Colonic mucosa (tissue), 4 donors: ENCODE measurements at regions not wholly inside any gene's neighbourhood (a gene's known extent, or its start where the extent isn't known, plus 50 kb on each side); places are given as distances from the start of the nearest gene placed in this dataset.
A peak's percentile ranks its signal among the peaks of the same experiment; 100 is the strongest.
"Not testable (repeated sequence)": the region's sequence is repeated elsewhere in the genome, so short reads cannot be mapped to it uniquely, and the experiment has no call there.

Source experiments
- DNase-seq: peaks from one replicate; pipeline ENCODE4 v3.0.0-alpha.2; 2020
- H3K27ac ChIP-seq: fragments of 200-600 bp; one replicate; pipeline ENCODE4 v1.8.0; 2021
- H3K27me3 ChIP-seq: fragments of 200-600 bp; one replicate; pipeline ENCODE4 v1.8.0; 2021
- H3K36me3 ChIP-seq: fragments of 200-600 bp; one replicate; pipeline ENCODE4 v1.8.0; 2021
- H3K4me1 ChIP-seq: fragments of 200-600 bp; one replicate; pipeline ENCODE4 v1.8.0; 2021; ENCODE audit warnings: mild to moderate bottlenecking
- H3K4me3 ChIP-seq: fragments of 200-600 bp; one replicate; pipeline ENCODE4 v1.8.0; 2021
- H3K9ac ChIP-seq, 2 donors: one replicate each; pipeline ENCODE4 v1.7.0; 2013; ENCODE audit warnings: control low read depth in 2 of 2, low read depth in 2 of 2, low read length in 2 of 2
- H3K9me3 ChIP-seq: fragments of 200-600 bp; one replicate; pipeline ENCODE4 v1.8.0; 2021
- intact Hi-C: fragments of 100-400 bp; cut with DNase I; formaldehyde crosslinking; loops from one replicate; pipeline ENCODE4 v1.14.1; 2022
- TF ChIP-seq, protein P1 (sequence below): fragments of 200-600 bp; IDR thresholded peaks from one replicate; pipeline ENCODE4 v1.8.0; 2022; ENCODE audit warnings: antibody characterized with exemption, mild to moderate bottlenecking
- donor health status: healthy.
- donor health status: DM: no; HTN: no; CAD: no.
- donor health status: DM: no; HTN: no; CAD: no.

DNA sequence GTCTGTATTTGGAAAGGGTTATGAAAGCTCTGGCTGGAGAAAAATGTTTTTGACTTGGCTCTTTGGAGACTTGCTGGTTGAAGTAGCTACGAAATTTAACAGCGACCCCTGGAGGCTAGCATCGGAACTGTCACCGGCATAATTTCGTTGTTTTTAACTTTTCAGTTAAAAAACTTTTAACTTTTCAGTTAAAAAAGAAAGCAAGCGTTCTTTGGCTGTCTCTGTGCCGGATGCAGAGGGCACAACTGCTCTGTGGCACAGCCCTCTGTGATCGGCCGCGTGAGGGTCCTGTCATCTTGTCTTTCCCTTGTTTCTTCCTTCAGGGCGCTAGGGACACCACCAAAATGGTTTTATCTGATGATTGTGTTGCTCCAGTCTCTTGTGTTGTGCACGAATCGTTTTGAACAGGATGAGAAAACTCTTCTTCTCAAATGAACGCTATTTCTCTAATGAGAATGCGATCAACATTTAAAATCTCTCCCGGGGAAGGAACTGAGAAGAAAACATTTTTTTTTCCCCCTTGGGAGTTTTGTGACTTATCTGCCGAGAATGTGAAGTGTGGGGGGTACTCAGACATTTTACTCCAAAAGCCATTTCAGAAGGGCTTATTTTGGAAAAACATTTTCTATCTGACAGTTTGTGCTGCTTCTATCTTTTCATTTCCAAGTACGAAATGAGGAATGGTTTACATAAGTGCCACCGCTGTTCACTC is 57.1 kb downstream of the ADCYAP1 start:
- intact Hi-C loops, result no loop called here
- no peak overlapping the region for H3K9ac ChIP-seq

GRCh38 chr18:963276-963675 is 58.6 kb downstream of the ADCYAP1 start:
- no peaks in the 10 kb centered on the region for H3K36me3 ChIP-seq
- TF ChIP-seq, protein P1, sequence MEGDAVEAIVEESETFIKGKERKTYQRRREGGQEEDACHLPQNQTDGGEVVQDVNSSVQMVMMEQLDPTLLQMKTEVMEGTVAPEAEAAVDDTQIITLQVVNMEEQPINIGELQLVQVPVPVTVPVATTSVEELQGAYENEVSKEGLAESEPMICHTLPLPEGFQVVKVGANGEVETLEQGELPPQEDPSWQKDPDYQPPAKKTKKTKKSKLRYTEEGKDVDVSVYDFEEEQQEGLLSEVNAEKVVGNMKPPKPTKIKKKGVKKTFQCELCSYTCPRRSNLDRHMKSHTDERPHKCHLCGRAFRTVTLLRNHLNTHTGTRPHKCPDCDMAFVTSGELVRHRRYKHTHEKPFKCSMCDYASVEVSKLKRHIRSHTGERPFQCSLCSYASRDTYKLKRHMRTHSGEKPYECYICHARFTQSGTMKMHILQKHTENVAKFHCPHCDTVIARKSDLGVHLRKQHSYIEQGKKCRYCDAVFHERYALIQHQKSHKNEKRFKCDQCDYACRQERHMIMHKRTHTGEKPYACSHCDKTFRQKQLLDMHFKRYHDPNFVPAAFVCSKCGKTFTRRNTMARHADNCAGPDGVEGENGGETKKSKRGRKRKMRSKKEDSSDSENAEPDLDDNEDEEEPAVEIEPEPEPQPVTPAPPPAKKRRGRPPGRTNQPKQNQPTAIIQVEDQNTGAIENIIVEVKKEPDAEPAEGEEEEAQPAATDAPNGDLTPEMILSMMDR, result no peak

More for the DNA sequence above, 57.1 kb downstream of the ADCYAP1 start:
- no peaks in the 10 kb centered on the region for H3K9me3 ChIP-seq
- no peak overlapping the region for H3K27ac ChIP-seq
- TF ChIP-seq, protein P1, result peak; percentile 94
- H3K4me3 ChIP-seq, result no peak overlapping the region
- H3K4me1 ChIP-seq, result no peaks in the 10 kb centered on the region
- peak; percentile 25 for DNase-seq
- H3K27me3 ChIP-seq, result no peaks in the 10 kb centered on the region
- no peaks in the 10 kb centered on the region for H3K36me3 ChIP-seq

DNA sequence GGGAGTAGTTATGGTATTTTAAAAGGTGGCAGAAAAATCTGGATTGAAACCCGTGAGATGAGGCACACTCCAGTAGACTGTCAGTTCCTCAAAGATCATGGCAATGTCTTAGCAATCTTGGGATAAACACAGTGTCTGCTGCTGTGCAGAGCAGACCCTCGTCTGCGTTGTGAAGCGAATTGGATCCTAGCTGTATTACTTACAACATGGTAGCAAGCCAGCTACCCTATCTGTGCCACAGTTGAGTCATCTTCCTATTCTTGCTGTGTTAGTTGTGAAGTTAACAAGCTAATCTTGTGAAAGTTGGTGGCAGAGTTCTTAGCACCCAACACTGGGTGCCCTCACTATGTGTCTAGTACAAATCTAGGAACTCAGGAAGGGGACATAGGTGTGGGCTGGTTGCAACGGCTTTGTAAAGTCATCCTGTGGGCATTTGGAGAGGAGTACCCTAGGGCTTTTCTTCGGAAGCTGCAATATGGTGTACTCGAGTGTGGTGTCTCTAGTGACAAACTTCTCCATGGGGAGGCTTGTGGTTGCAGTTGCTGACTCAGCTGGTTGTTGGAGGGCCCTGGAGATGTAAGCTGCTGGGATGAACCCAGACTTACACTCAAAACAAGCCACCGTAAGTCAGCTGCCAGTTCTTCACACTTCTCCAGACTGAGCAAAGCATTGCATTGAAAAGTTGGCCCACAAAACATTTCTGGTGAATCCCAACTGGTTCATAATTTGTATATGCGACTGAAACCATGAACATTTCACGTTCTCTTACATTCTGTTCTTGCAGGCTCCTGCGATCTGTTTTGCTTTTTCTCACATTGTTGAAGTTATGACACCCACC is 61.5 kb downstream of the ADCYAP1 start:
- no peak overlapping the region for H3K4me3 ChIP-seq
- intact Hi-C loops, result no loop called here
- no peaks in the 10 kb centered on the region for H3K27me3 ChIP-seq
- DNase-seq, result no peak
- no peak overlapping the region for H3K27ac ChIP-seq
- no peaks in the 10 kb centered on the region for H3K36me3 ChIP-seq
- no peaks in the 10 kb centered on the region for H3K9me3 ChIP-seq
- no peaks in the 10 kb centered on the region for H3K4me1 ChIP-seq
- no peak overlapping the region for H3K9ac ChIP-seq
- TF ChIP-seq, protein P1, result no peak

More at GRCh38 chr18:963276-963675, 58.6 kb downstream of the ADCYAP1 start:
- H3K4me3 ChIP-seq, result no peak overlapping the region
- H3K4me1 ChIP-seq, result no peaks in the 10 kb centered on the region
- intact Hi-C loops, result no loop called here
- H3K9me3 ChIP-seq, result no peaks in the 10 kb centered on the region
- no peak overlapping the region for H3K27ac ChIP-seq
- no peak for DNase-seq
- H3K27me3 ChIP-seq, result no peaks in the 10 kb centered on the region
- no peak overlapping the region for H3K9ac ChIP-seq

- Histone ChIP-seq H3K9ac (no peak overlapping the region), H3K4me1 (no peaks in the 10 kb centered on the region), H3K27ac (no peak overlapping the region), H3K36me3 (no peaks in the 10 kb centered on the region), H3K9me3 (no peaks in the 10 kb centered on the region), H3K27me3 (no peaks in the 10 kb centered on the region), H3K4me3 (no peak overlapping the region)
- TF ChIP-seq, protein P1, result no peak
- intact Hi-C loops, result no loop called here
- no peak for DNase-seq
Observed at GRCh38 chr18:966759-967576, 62.3 kb downstream of the ADCYAP1 start.

DNA sequence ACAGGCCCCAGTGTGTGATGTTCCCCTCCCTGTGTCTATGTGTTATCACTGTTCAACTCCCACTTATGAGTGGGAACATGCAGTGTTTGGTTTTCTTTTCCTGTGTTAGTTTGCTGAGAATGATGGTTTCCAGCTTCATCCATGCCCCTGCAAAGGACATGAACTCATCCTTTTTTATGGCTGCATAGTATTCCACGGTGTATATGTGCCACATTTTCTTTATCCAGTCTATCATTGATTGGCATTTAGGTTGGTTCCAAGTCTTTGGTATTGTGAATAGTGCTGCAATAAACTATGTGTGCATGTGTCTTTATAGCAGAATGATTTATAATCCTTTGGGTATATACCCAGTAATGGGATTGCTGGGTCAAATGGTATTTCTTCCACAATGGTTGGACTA is 64.2 kb downstream of the ADCYAP1 start:
- intact Hi-C loops, H3K9me3 ChIP-seq, DNase-seq, H3K4me3 ChIP-seq, H3K4me1 ChIP-seq, H3K36me3 ChIP-seq, H3K9ac ChIP-seq, H3K27ac ChIP-seq, H3K27me3 ChIP-seq: not testable (repeated sequence)

- H3K27me3 ChIP-seq, H3K27ac ChIP-seq, intact Hi-C loops, H3K4me1 ChIP-seq, H3K36me3 ChIP-seq, H3K4me3 ChIP-seq, H3K9me3 ChIP-seq, H3K9ac ChIP-seq, DNase-seq: not testable (repeated sequence)
Observed at GRCh38 chr18:969311-969710, 64.6 kb downstream of the ADCYAP1 start.

GRCh38 chr18:974606-975005 is 69.9 kb downstream of the ADCYAP1 start:
- intact Hi-C loops, H3K27me3 ChIP-seq: not testable (repeated sequence)

DNA sequence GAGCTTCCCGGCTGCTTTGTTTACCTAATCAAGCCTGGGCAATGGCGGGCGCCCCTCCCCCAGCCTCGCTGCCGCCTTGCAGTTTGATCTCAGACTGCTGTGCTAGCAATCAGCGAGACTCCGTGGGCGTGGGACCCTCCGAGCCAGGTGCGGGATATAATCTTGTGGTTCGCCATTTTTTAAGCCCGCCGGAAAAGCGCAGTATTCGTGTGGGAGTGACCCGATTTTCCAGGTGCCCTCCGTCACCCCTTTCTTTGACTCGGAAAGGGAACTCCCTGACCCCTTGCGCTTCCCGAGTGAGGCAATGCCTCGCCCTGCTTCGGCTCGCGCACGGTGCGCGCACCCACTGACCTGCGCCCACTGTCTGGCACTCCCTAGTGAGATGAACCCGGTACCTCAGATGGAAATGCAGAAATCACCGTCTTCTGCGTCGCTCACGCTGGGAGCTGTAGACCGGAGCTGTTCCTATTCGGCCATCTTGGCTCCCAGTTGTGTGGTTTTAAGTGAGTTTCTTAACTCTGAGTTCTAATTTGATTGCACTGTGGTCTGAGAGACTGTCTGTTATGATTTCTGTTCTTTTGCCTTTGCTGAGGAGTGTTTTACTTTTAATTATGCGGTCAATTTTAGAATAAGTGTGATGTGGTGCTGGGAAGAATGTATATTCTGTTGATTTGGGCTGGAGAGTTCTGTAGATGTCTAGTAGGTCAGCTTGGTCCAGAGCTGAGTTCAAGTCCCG is 71.9 kb downstream of the ADCYAP1 start:
- DNase-seq, H3K36me3 ChIP-seq, H3K9me3 ChIP-seq, H3K4me1 ChIP-seq, intact Hi-C loops, H3K27ac ChIP-seq, H3K9ac ChIP-seq, H3K4me3 ChIP-seq, H3K27me3 ChIP-seq: not testable (repeated sequence)

More at GRCh38 chr18:974606-975005, 69.9 kb downstream of the ADCYAP1 start:
- H3K9ac ChIP-seq, H3K36me3 ChIP-seq, H3K27ac ChIP-seq, H3K9me3 ChIP-seq, H3K4me3 ChIP-seq, H3K4me1 ChIP-seq, DNase-seq: not testable (repeated sequence)
